Activated CD4-positive, alpha-beta T cell treated with anti-CD3 and anti-CD28 coated beads, Interleukin-2, amount 50 U/mL, for 24 hours (primary cell): ENCODE measurements at regions not wholly inside any gene's neighbourhood (a gene's known extent, or its start where the extent isn't known, plus 50 kb on each side); places are given as distances from the start of the nearest gene placed in this dataset.

ENCODE experiments used
- DNase-seq, 2 donors: peaks; one replicate each; pipeline ENCODE4 v3.0.0-alpha.2; 2020; ENCODE audit warnings: low read depth in 1 of 2, low spot score in 1 of 2

- no peak for DNase-seq
Observed at GRCh38 chr4:36492590-36492989, 211.2 kb downstream of the DTHD1 start.

- DNase-seq, result no peak
Observed at GRCh38 chr4:36493251-36493650, 211.8 kb downstream of the DTHD1 start.

GRCh38 chr4:36494016-36494415 lies 212.6 kb downstream of the DTHD1 start:
- no peak for DNase-seq

GRCh38 chr4:36494747-36495146 lies 213.3 kb downstream of the DTHD1 start:
- no peak for DNase-seq

GRCh38 chr4:36502350-36502749 lies 220.9 kb downstream of the DTHD1 start:
- DNase-seq, result no peak

- no peak for DNase-seq
Observed at GRCh38 chr4:36508394-36508793, 227.0 kb downstream of the DTHD1 start.

GRCh38 chr4:36509845-36510244 lies 228.4 kb downstream of the DTHD1 start:
- no peak for DNase-seq

GRCh38 chr4:36511785-36512184 lies 230.4 kb downstream of the DTHD1 start:
- DNase-seq, result no peak

- no peak for DNase-seq
Observed at GRCh38 chr4:36516522-36517095, 235.2 kb downstream of the DTHD1 start.

GRCh38 chr4:36523182-36523581 lies 241.8 kb downstream of the DTHD1 start:
- DNase-seq, result no peak

GRCh38 chr4:36532670-36533379 lies 251.4 kb downstream of the DTHD1 start:
- DNase-seq, result no peak

GRCh38 chr4:36533944-36534343 lies 252.5 kb downstream of the DTHD1 start:
- no peak for DNase-seq

GRCh38 chr4:36547383-36547782 lies 266.0 kb downstream of the DTHD1 start:
- DNase-seq, result no peak

- DNase-seq, result no peak
Observed at GRCh38 chr4:36549252-36549651, 267.8 kb downstream of the DTHD1 start.

GRCh38 chr4:36549992-36550391 lies 268.6 kb downstream of the DTHD1 start:
- no peak for DNase-seq

GRCh38 chr4:36551697-36552214 lies 270.3 kb downstream of the DTHD1 start:
- no peak for DNase-seq

- DNase-seq, result no peak
Observed at GRCh38 chr4:36553029-36553428, 271.6 kb downstream of the DTHD1 start.

GRCh38 chr4:36553453-36553852 lies 272.0 kb downstream of the DTHD1 start:
- no peak for DNase-seq

- DNase-seq, result no peak
Observed at GRCh38 chr4:36556984-36557383, 275.6 kb downstream of the DTHD1 start.

- no peak for DNase-seq
Observed at GRCh38 chr4:36568575-36568974, 287.2 kb downstream of the DTHD1 start.

- no peak for DNase-seq
Observed at GRCh38 chr4:36573441-36573840, 292.0 kb downstream of the DTHD1 start.

- no peak for DNase-seq
Observed at GRCh38 chr4:36574816-36575215, 293.4 kb downstream of the DTHD1 start.

GRCh38 chr4:36582198-36582597 lies 300.8 kb downstream of the DTHD1 start:
- no peak for DNase-seq
